H9 (cell line): ENCODE measurements at regions not wholly inside any gene's neighbourhood (a gene's known extent, or its start where the extent isn't known, plus 50 kb on each side); places are given as distances from the start of the nearest gene placed in this dataset.

Source experiments
- DNase-seq: peaks from one replicate; pipeline ENCODE4 v3.0.0-alpha.2; 2017
- H2AFZ ChIP-seq: one replicate; pipeline ENCODE4 v1.6.1; 2013; ENCODE audit warnings: mild to moderate bottlenecking, low read length, control low read depth, moderate library complexity
- H2AK5ac ChIP-seq: 2 replicates; pipeline ENCODE4 v1.6.1; 2013; ENCODE audit warnings: low read length, control low read depth, mixed read lengths; ENCODE audit not compliant: insufficient read length
- H2BK120ac ChIP-seq: one replicate; pipeline ENCODE4 v1.6.1; 2013; ENCODE audit warnings: low read depth, mild to moderate bottlenecking, low read length, control low read depth, inconsistent platforms; ENCODE audit not compliant: poor library complexity, severe bottlenecking
- H2BK12ac ChIP-seq: 2 replicates; pipeline ENCODE4 v1.6.1; 2013; ENCODE audit warnings: low read length, control low read depth, mixed read lengths, low read depth; ENCODE audit not compliant: insufficient read length
- H2BK15ac ChIP-seq: 2 replicates; pipeline ENCODE4 v1.6.1; 2013; ENCODE audit warnings: low read depth, low read length, control low read depth
- H2BK20ac ChIP-seq: one replicate; pipeline ENCODE4 v1.6.1; 2013; ENCODE audit warnings: low read depth, mild to moderate bottlenecking, low read length, control low read depth, inconsistent platforms; ENCODE audit not compliant: poor library complexity, severe bottlenecking
- H2BK5ac ChIP-seq: 2 replicates; pipeline ENCODE4 v1.6.1; 2013; ENCODE audit warnings: low read length, control low read depth, mixed read lengths; ENCODE audit not compliant: insufficient read length
- H3K14ac ChIP-seq: 2 replicates; pipeline ENCODE4 v1.6.1; 2013; ENCODE audit warnings: low read length, control low read depth; ENCODE audit not compliant: insufficient read depth
- H3K18ac ChIP-seq: 2 replicates; pipeline ENCODE4 v1.6.1; 2013; ENCODE audit warnings: low read depth, mild to moderate bottlenecking, mixed read lengths, low read length, control low read depth; ENCODE audit not compliant: insufficient read length
- H3K23ac ChIP-seq: 2 replicates; pipeline ENCODE4 v1.6.1; 2013; ENCODE audit warnings: low read length, control low read depth, mixed read lengths, low read depth; ENCODE audit not compliant: insufficient read length
- H3K23me2 ChIP-seq: 2 replicates; pipeline ENCODE4 v1.6.1; 2013; ENCODE audit warnings: low read depth, mild to moderate bottlenecking, mixed read lengths, low read length, control low read depth; ENCODE audit not compliant: insufficient read length, poor library complexity, severe bottlenecking
- H3K27ac ChIP-seq: 2 replicates; pipeline ENCODE4 v1.5.1; 2013; ENCODE audit warnings: low read length, control low read depth, mixed read lengths, low read depth; ENCODE audit not compliant: insufficient read length
- H3K27me3 ChIP-seq: 2 replicates; pipeline ENCODE4 v1.6.1; 2013; ENCODE audit warnings: low read length, control low read depth, inconsistent platforms; ENCODE audit not compliant: insufficient read depth
- H3K4ac ChIP-seq: 2 replicates; pipeline ENCODE4 v1.6.1; 2013; ENCODE audit warnings: low read depth, mild to moderate bottlenecking, control low read depth, inconsistent platforms, low read length, moderate library complexity
- H3K4me1 ChIP-seq: 2 replicates; pipeline ENCODE4 v1.6.1; 2013; ENCODE audit warnings: low read length, control low read depth, inconsistent platforms; ENCODE audit not compliant: insufficient read depth
- H3K4me2 ChIP-seq: 2 replicates; pipeline ENCODE4 v1.6.1; 2013; ENCODE audit warnings: low read length, control low read depth, mixed read lengths; ENCODE audit not compliant: insufficient read length, insufficient read depth
- H3K56ac ChIP-seq: 2 replicates; pipeline ENCODE4 v1.6.1; 2013; ENCODE audit warnings: low read depth, mild to moderate bottlenecking, mixed read lengths, low read length, control low read depth; ENCODE audit not compliant: insufficient read length
- H3K79me1 ChIP-seq: 2 replicates; pipeline ENCODE4 v1.6.1; 2013; ENCODE audit warnings: low read depth, mild to moderate bottlenecking, moderate library complexity, low read length, control low read depth, inconsistent platforms; ENCODE audit not compliant: insufficient read depth, poor library complexity, severe bottlenecking
- H3K79me2 ChIP-seq: 2 replicates; pipeline ENCODE4 v1.6.1; 2013; ENCODE audit warnings: low read length, control low read depth, inconsistent platforms; ENCODE audit not compliant: insufficient read depth
- H3K9ac ChIP-seq: 2 replicates; pipeline ENCODE4 v1.6.1; 2013; ENCODE audit warnings: low read length, control low read depth, mixed read lengths; ENCODE audit not compliant: insufficient read length; ENCODE audit errors: extremely low read depth
- H3K9me3 ChIP-seq: one replicate; pipeline ENCODE4 v1.6.1; 2013; ENCODE audit warnings: low read depth, low read length, inconsistent platforms; ENCODE audit not compliant: control insufficient read depth
- H3T11ph ChIP-seq: one replicate; pipeline ENCODE4 v1.6.1; 2013; ENCODE audit warnings: mild to moderate bottlenecking, low read length, control low read depth, inconsistent platforms
- H4K20me1 ChIP-seq: one replicate; pipeline ENCODE4 v1.6.1; 2013; ENCODE audit not compliant: control insufficient read depth, insufficient read length, insufficient read depth
- H4K5ac ChIP-seq: 2 replicates; pipeline ENCODE4 v1.6.1; 2013; ENCODE audit warnings: low read depth, mild to moderate bottlenecking, mixed read lengths, low read length, control low read depth; ENCODE audit not compliant: insufficient read length
- H4K8ac ChIP-seq: replicated peaks from 2 replicates; pipeline ENCODE4 v1.6.1; 2013; ENCODE audit warnings: low read length, control low read depth, mixed read lengths, low read depth; ENCODE audit not compliant: insufficient read length
- H4K91ac ChIP-seq: 2 replicates; pipeline ENCODE4 v1.6.1; 2013; ENCODE audit warnings: low read depth, mild to moderate bottlenecking, moderate library complexity, mixed read lengths, low read length, control low read depth; ENCODE audit not compliant: insufficient read length
- H3K27ac Mint-ChIP-seq, 3 experiments: 2 replicates in 2 of 3; 3 replicates in 1 of 3; pipeline ENCODE4 v1.8.0; 2020 to 2021; ENCODE audit warnings: mixed read lengths in 3 of 3, mild to moderate bottlenecking in 1 of 3, moderate library complexity in 1 of 3
- H3K27me3 Mint-ChIP-seq: 2 replicates; pipeline ENCODE4 v1.8.0; 2021; ENCODE audit warnings: low read depth, mild to moderate bottlenecking, moderate library complexity, mixed read lengths
- H3K36me3 Mint-ChIP-seq, 3 experiments: 2 replicates in 2 of 3; 3 replicates in 1 of 3; pipeline ENCODE4 v1.8.0; 2020 to 2021; ENCODE audit warnings: low read depth in 3 of 3, mixed read lengths in 3 of 3; ENCODE audit not compliant: insufficient read depth in 1 of 3
- H3K4me1 Mint-ChIP-seq, 2 experiments: 2 replicates each; pipeline ENCODE4 v1.8.0; 2020; ENCODE audit warnings: mixed read lengths in 2 of 2
- H3K4me3 Mint-ChIP-seq, 2 experiments: 2 replicates in 1 of 2; 3 replicates in 1 of 2; pipeline ENCODE4 v1.8.0; 2020 to 2021; ENCODE audit warnings: mild to moderate bottlenecking in 2 of 2, mixed read lengths in 2 of 2, moderate library complexity in 1 of 2
- H3K9me3 Mint-ChIP-seq, 2 experiments: 2 replicates in 1 of 2; 3 replicates in 1 of 2; pipeline ENCODE4 v1.8.0; 2020; ENCODE audit warnings: mild to moderate bottlenecking in 2 of 2, mixed read lengths in 2 of 2, moderate library complexity in 1 of 2
- WGBS: extraction: QIAGEN DNeasy Blood & Tissue Kit; methylation state at CpG from one replicate; pipeline ENCODE4 v1.1.7; 2013; ENCODE audit warnings: missing lambda C conversion rate, low lambda C conversion rate, mixed read lengths; ENCODE audit not compliant: insufficient read length; ENCODE audit errors: extremely low coverage; 5-methylcytosine and 5-hydroxymethylcytosine counted together
- TF ChIP-seq, protein P1 (sequence below): fragments of 200-600 bp; sonication (generic); conservative IDR thresholded peaks from 3 replicates; pipeline ENCODE4 v1.8.0; 2021; ENCODE audit warnings: antibody characterized with exemption, mild to moderate bottlenecking

DNA sequence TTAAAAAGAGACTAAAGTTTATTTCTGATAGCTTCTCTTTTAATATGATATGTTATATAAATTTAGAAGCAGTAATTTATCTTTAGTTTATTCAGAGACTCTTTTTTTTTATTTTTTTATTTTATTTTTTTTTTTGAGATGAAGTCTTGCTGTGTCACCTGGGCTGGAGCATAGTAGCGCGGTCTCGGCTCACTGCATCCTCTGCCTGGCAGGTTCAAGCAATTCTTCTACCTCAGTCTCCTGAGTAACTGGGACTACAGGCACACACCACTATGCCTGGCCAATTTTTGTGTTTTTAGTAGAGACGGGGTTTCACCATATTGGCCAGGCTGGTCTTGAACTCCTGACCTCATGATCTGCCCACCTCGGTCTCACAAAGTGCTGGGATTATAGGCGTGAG is 89.6 kb downstream of the DISP1 start:
- Histone ChIP-seq H2BK12ac (no peak overlapping the region), H4K5ac (no peak overlapping the region), H3K18ac (no peak overlapping the region), H3K23ac (no peak overlapping the region), H3K9me3 (no peaks in the 10 kb centered on the region), H3K27ac (no peak overlapping the region), H3K9ac (no peak overlapping the region), H3K4me2 (no peak overlapping the region), H4K91ac (no peak overlapping the region), H2BK15ac (no peak overlapping the region), H3K4ac (no peak overlapping the region), H3K4me1 (no peaks in the 10 kb centered on the region), H3K79me2 (no peaks in the 10 kb centered on the region), H2AK5ac (no peak overlapping the region), H3K56ac (no peak overlapping the region), H3T11ph (no peak overlapping the region), H2AFZ (no peak overlapping the region), H2BK20ac (no peak overlapping the region), H3K27me3 (no peaks in the 10 kb centered on the region), H4K8ac (no peak overlapping the region), H4K20me1 (no peaks in the 10 kb centered on the region), H3K14ac (no peak overlapping the region), H3K79me1 (no peaks in the 10 kb centered on the region), H3K23me2 (no peaks in the 10 kb centered on the region), H2BK5ac (no peak overlapping the region), H2BK120ac (no peak overlapping the region)
- TF ChIP-seq, protein P1, sequence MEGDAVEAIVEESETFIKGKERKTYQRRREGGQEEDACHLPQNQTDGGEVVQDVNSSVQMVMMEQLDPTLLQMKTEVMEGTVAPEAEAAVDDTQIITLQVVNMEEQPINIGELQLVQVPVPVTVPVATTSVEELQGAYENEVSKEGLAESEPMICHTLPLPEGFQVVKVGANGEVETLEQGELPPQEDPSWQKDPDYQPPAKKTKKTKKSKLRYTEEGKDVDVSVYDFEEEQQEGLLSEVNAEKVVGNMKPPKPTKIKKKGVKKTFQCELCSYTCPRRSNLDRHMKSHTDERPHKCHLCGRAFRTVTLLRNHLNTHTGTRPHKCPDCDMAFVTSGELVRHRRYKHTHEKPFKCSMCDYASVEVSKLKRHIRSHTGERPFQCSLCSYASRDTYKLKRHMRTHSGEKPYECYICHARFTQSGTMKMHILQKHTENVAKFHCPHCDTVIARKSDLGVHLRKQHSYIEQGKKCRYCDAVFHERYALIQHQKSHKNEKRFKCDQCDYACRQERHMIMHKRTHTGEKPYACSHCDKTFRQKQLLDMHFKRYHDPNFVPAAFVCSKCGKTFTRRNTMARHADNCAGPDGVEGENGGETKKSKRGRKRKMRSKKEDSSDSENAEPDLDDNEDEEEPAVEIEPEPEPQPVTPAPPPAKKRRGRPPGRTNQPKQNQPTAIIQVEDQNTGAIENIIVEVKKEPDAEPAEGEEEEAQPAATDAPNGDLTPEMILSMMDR, result no peak
- H3K27ac Mint-ChIP-seq, result no peak overlapping the region
- H3K36me3 Mint-ChIP-seq, result no peaks in the 10 kb centered on the region
- no CpG with 5 or more reads among the region's 6 CpGs for WGBS
- no peak overlapping the region for H3K4me3 Mint-ChIP-seq
- H3K9me3 Mint-ChIP-seq, result no peaks in the 10 kb centered on the region
- H3K4me1 Mint-ChIP-seq, result peaks cover 6 to 8% of the 10 kb centered on the region in 2 experiments; a peak in 3 of 4 replicates
- DNase-seq, result no peak
- H3K27me3 Mint-ChIP-seq, result no peaks in the 10 kb centered on the region
